OCI-LY1 (cell line): ENCODE measurements at regions not wholly inside any gene's neighbourhood (a gene's known extent, or its start where the extent isn't known, plus 50 kb on each side); places are given as distances from the start of the nearest gene placed in this dataset.

Experiments used
- H2AFZ ChIP-seq: fragments of 200-600 bp; sonication (generic), shearing (Covaris generic); 2 replicates; pipeline ENCODE4 v1.6.0; 2014; ENCODE audit warnings: antibody characterized with exemption, mild to moderate bottlenecking, low read length
- H3F3A ChIP-seq: fragments of 200-600 bp; sonication (generic), shearing (Covaris generic); 2 replicates; pipeline ENCODE4 v1.6.0; 2014; ENCODE audit warnings: mild to moderate bottlenecking, antibody characterized with exemption, low read length, moderate library complexity; ENCODE audit not compliant: insufficient read depth
- H3K27ac ChIP-seq: fragments of 200-600 bp; sonication (generic); 2 replicates; pipeline ENCODE4 v1.5.1; 2014; ENCODE audit warnings: low read length, mixed run types, mild to moderate bottlenecking, low read depth; ENCODE audit not compliant: poor library complexity, severe bottlenecking
- H3K27me3 ChIP-seq: fragments of 200-600 bp; sonication (generic); 2 replicates; pipeline ENCODE4 v1.6.0; 2014; ENCODE audit warnings: antibody characterized with exemption, mild to moderate bottlenecking, low read length, moderate library complexity; ENCODE audit not compliant: insufficient read depth
- H3K36me3 ChIP-seq: fragments of 200-600 bp; sonication (generic); 2 replicates; pipeline ENCODE4 v1.6.1; 2014; ENCODE audit warnings: mild to moderate bottlenecking, antibody characterized with exemption, low read length, moderate library complexity, mixed read lengths; ENCODE audit not compliant: insufficient read depth
- H3K4me1 ChIP-seq: fragments of 200-600 bp; sonication (generic); 2 replicates; pipeline ENCODE4 v1.5.1; 2014; ENCODE audit warnings: mild to moderate bottlenecking, low read length, moderate library complexity; ENCODE audit not compliant: insufficient read depth, severe bottlenecking
- H3K4me2 ChIP-seq: fragments of 200-600 bp; sonication (generic), shearing (Covaris generic); 2 replicates; pipeline ENCODE4 v1.6.1; 2014; ENCODE audit warnings: low read length
- H3K4me3 ChIP-seq: fragments of 200-600 bp; sonication (generic); 2 replicates; pipeline ENCODE4 v1.5.1; 2014; ENCODE audit warnings: low read length, low read depth, mild to moderate bottlenecking, mixed read lengths; ENCODE audit not compliant: poor library complexity, severe bottlenecking
- H3K79me2 ChIP-seq: fragments of 200-600 bp; shearing (Covaris generic); 2 replicates; pipeline ENCODE4 v1.6.1; 2016; ENCODE audit warnings: mixed run types, low read length, mixed read lengths; ENCODE audit not compliant: insufficient read depth
- H3K9ac ChIP-seq: fragments of 200-600 bp; sonication (generic), shearing (Covaris generic); 2 replicates; pipeline ENCODE4 v1.6.1; 2014; ENCODE audit warnings: mild to moderate bottlenecking, low read length, mixed read lengths
- H3K9me2 ChIP-seq: fragments of 200-600 bp; sonication (generic), shearing (Covaris generic); 2 replicates; pipeline ENCODE4 v1.6.1; 2014; ENCODE audit warnings: low read depth, mild to moderate bottlenecking, low read length, mixed read lengths
- H3K9me3 ChIP-seq: fragments of 200-600 bp; shearing (Covaris generic); 2 replicates; pipeline ENCODE4 v1.6.1; 2014; ENCODE audit warnings: low read length, mixed read lengths
- H4K20me1 ChIP-seq: fragments of 200-600 bp; sonication (generic), shearing (Covaris generic); 2 replicates; pipeline ENCODE4 v1.6.0; 2016; ENCODE audit warnings: mild to moderate bottlenecking, low read length; ENCODE audit not compliant: insufficient read depth
- EZH2 ChIP-seq: fragments of 200-600 bp; sonication (generic), shearing (Covaris generic); IDR thresholded peaks from 2 replicates; pipeline ENCODE4 v1.8.0; 2017; ENCODE audit warnings: borderline replicate concordance, mixed run types, mild to moderate bottlenecking, antibody characterized with exemption, low read length, moderate library complexity, mixed read lengths
- TF ChIP-seq, protein P1 (sequence below): fragments of 200-600 bp; sonication (generic), shearing (Covaris generic); IDR thresholded peaks from 2 replicates; pipeline ENCODE4 v1.5.1; 2017; ENCODE audit warnings: mild to moderate bottlenecking, antibody characterized with exemption, low read length, moderate library complexity, mixed read lengths

DNA sequence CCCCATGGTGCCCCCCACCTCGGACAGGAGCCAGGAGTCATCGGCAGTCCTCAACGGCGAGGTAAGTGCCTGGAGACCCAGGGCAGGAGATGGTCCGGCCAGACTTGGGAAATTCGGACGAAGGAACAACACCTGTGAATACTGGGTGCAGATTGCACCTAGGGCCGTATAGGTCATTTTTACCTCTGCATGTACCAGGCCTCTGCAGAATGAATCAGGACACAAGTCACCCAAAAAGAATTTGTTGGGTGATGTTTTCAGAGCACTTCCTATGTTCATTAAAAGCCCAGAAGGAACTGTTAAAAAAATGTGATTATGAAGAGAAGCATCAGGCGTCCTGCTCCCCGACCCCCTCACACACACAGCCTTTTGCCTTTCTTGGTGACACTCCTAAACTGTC, 93.9 kb downstream of the C11orf91 start:
- Histone ChIP-seq H3F3A (no peaks in the 10 kb centered on the region), H3K4me1 (no peaks in the 10 kb centered on the region), H3K27me3 (no peaks in the 10 kb centered on the region), H3K27ac (no peak overlapping the region), H3K9me2 (no peaks in the 10 kb centered on the region), H3K9me3 (no peaks in the 10 kb centered on the region), H2AFZ (no peak overlapping the region), H3K4me2 (no peak overlapping the region), H4K20me1 (no peaks in the 10 kb centered on the region), H3K4me3 (no peak overlapping the region), H3K36me3 (no peaks in the 10 kb centered on the region), H3K79me2 (no peaks in the 10 kb centered on the region), H3K9ac (no peak overlapping the region)
- TF ChIP-seq EZH2, result no peak
- TF ChIP-seq, protein P1, sequence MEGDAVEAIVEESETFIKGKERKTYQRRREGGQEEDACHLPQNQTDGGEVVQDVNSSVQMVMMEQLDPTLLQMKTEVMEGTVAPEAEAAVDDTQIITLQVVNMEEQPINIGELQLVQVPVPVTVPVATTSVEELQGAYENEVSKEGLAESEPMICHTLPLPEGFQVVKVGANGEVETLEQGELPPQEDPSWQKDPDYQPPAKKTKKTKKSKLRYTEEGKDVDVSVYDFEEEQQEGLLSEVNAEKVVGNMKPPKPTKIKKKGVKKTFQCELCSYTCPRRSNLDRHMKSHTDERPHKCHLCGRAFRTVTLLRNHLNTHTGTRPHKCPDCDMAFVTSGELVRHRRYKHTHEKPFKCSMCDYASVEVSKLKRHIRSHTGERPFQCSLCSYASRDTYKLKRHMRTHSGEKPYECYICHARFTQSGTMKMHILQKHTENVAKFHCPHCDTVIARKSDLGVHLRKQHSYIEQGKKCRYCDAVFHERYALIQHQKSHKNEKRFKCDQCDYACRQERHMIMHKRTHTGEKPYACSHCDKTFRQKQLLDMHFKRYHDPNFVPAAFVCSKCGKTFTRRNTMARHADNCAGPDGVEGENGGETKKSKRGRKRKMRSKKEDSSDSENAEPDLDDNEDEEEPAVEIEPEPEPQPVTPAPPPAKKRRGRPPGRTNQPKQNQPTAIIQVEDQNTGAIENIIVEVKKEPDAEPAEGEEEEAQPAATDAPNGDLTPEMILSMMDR, result no peak

DNA sequence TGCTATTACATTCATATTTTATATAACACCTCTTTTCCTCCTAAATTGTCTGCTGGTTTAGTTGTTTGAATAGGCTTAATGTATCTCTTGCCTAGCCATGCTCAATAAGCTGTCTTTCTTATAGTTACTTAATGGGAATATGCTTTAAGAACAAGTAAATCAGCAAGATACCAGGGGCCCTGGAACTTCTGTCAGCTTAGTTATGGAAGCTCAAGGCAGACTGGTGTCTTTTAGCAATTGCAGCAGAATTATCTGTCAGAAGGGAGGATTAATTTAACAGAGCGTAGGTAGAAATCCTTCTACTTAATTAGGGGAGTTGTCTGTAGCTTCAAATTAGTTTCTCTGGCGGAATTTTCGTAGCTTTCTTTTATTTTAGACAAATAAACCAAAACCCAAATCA, 94.9 kb downstream of the C11orf91 start:
- H3K9me2 ChIP-seq, result no peaks in the 10 kb centered on the region
- no peaks in the 10 kb centered on the region for H4K20me1 ChIP-seq
- H3K4me2 ChIP-seq, result no peak overlapping the region
- no peaks in the 10 kb centered on the region for H3K27me3 ChIP-seq
- H2AFZ ChIP-seq, result no peak overlapping the region
- H3K4me3 ChIP-seq, result no peak overlapping the region
- H3K36me3 ChIP-seq, result no peaks in the 10 kb centered on the region
- no peaks in the 10 kb centered on the region for H3K4me1 ChIP-seq
- no peak overlapping the region for H3K27ac ChIP-seq
- TF ChIP-seq, protein P1, result no peak
- TF ChIP-seq EZH2, result no peak
- H3F3A ChIP-seq, result no peaks in the 10 kb centered on the region
- no peaks in the 10 kb centered on the region for H3K79me2 ChIP-seq
- H3K9ac ChIP-seq, result no peak overlapping the region
- no peaks in the 10 kb centered on the region for H3K9me3 ChIP-seq

DNA sequence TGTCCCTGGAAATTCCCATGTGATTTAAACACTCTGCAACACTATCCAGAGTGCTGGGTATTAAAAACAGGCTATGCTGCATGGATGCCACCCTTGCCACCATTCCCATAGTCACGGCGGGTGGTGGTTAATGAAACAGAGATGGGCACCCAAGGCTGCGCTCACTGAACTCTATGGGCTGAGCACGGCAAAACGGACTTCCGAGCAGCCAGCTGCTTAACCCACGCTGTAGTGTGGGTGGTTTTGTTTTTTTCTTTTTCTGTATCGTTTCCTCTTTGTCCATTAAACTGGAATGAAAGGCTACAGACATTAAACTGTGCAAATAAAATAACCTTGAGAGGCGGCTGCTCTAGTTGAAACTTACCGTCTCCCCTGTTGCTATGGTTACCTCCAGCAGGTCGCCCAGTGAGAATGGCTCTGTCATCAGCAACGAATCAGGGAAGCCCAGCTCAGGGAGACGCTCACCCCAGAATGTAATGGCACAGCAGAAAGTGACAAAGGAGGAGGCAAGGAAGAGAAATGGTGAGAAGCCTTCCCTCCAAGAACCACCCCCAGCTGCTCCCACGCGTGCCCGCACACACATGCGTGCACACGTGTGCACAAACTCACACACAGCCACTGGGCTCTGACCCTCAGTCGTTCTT, 102.1 kb downstream of the C11orf91 start:
- H3K4me3 ChIP-seq, result no peak overlapping the region
- no peaks in the 10 kb centered on the region for H3K9me2 ChIP-seq
- no peaks in the 10 kb centered on the region for H3F3A ChIP-seq
- H3K4me2 ChIP-seq, result no peak overlapping the region
- no peaks in the 10 kb centered on the region for H3K9me3 ChIP-seq
- H3K36me3 ChIP-seq, result no peaks in the 10 kb centered on the region
- no peak overlapping the region for H3K27ac ChIP-seq
- H3K9ac ChIP-seq, result no peak overlapping the region
- no peaks in the 10 kb centered on the region for H3K79me2 ChIP-seq
- H4K20me1 ChIP-seq, result no peaks in the 10 kb centered on the region
- H2AFZ ChIP-seq, result no peak overlapping the region
- H3K27me3 ChIP-seq, result no peaks in the 10 kb centered on the region
- H3K4me1 ChIP-seq, result no peaks in the 10 kb centered on the region
- TF ChIP-seq, protein P1, result no peak
- TF ChIP-seq EZH2, result no peak
